Prostate gland (tissue), 2 donors: ENCODE measurements at regions not wholly inside any gene's neighbourhood (a gene's known extent, or its start where the extent isn't known, plus 50 kb on each side); places are given as distances from the start of the nearest gene placed in this dataset.

Source experiments
- DNase-seq: peaks from one replicate; pipeline ENCODE4 v3.0.0-alpha.2; 2019; ENCODE audit warnings: low spot score
- H3K27ac ChIP-seq, 2 donors: fragments of 200-600 bp; sonication (generic); 2 replicates each; pipeline ENCODE4 v1.5.1; 2017 to 2019
- H3K27me3 ChIP-seq: fragments of 200-600 bp; sonication (generic); replicated peaks from 2 replicates; pipeline ENCODE4 v1.5.1; 2019; ENCODE audit not compliant: insufficient read depth
- H3K36me3 ChIP-seq, 2 donors: fragments of 200-600 bp; sonication (generic); 1 replicate in 1 of 2; 2 replicates in 1 of 2; pipeline versions ENCODE4 v1.5.1 to v1.8.1; 2017 to 2019
- H3K4me1 ChIP-seq: fragments of 200-600 bp; sonication (generic); replicated peaks from 2 replicates; pipeline ENCODE4 v1.5.1; 2019
- H3K4me3 ChIP-seq, 2 donors: fragments of 200-600 bp; sonication (generic); 2 replicates each; pipeline ENCODE4 v1.5.1; 2017 to 2019
- H3K9me3 ChIP-seq: fragments of 200-600 bp; sonication (generic); 2 replicates; pipeline ENCODE4 v1.5.1; 2017
- CTCF ChIP-seq, 4 experiments: fragments of 200-600 bp in 2 of 4; fragments of 450-650 bp in 2 of 4; sonication (generic) in 2 of 4; IDR thresholded peaks; 1 replicate in 3 of 4; 2 replicates in 1 of 4; pipeline ENCODE4 v1.5.1; 2016 to 2019; ENCODE audit warnings: antibody characterized with exemption in 4 of 4, mild to moderate bottlenecking in 2 of 4, moderate library complexity in 2 of 4
- POLR2A ChIP-seq: fragments of 450-650 bp; IDR thresholded peaks from one replicate; pipeline ENCODE4 v1.6.1; 2016; ENCODE audit warnings: antibody characterized with exemption, mild to moderate bottlenecking
- POLR2AphosphoS5 ChIP-seq: sonication (generic); formaldehyde crosslinking; IDR thresholded peaks from one replicate; pipeline ENCODE4 v1.6.1; 2017; ENCODE audit warnings: antibody characterized with exemption
- whole genome bisulfite sequencing: methylation state at CpG from one replicate; pipeline ENCODE4 v1.1.5; 2018; 5-methylcytosine and 5-hydroxymethylcytosine counted together
- intact Hi-C: fragments of 100-400 bp; cut with DNase I; formaldehyde crosslinking; loops from one replicate; pipeline ENCODE4 v1.14.2; 2022

- no peak for DNase-seq
- Histone ChIP-seq H3K4me3 (no peak overlapping the region), H3K36me3 (no peaks in the 10 kb centered on the region), H3K27me3 (peaks cover 1% of the 10 kb centered on the region), H3K27ac (no peak overlapping the region), H3K9me3 (no peaks in the 10 kb centered on the region), H3K4me1 (no peaks in the 10 kb centered on the region)
- 57% methylated on average over 3 of the region's 3 CpGs for WGBS
- intact Hi-C loops: no loop called here
- TF ChIP-seq CTCF (IDR thresholded peaks at IDR 0.05): no peak
- TF ChIP-seq POLR2A: no peak
- TF ChIP-seq POLR2AphosphoS5: no peak
Observed at GRCh38 chr11:33646629-33647028, 54.0 kb downstream of the C11orf91 start.

GRCh38 chr11:33646168-33646567, 54.5 kb downstream of the C11orf91 start:
- intact Hi-C loops: no loop called here
- H3K4me3 ChIP-seq: no peak overlapping the region
- no peak for DNase-seq
- TF ChIP-seq POLR2A (no peak), CTCF (IDR thresholded peaks at IDR 0.05) (no peak), POLR2AphosphoS5 (no peak)
- no peaks in the 10 kb centered on the region for H3K9me3 ChIP-seq
- H3K27ac ChIP-seq: no peak overlapping the region
- peaks cover 1% of the 10 kb centered on the region for H3K27me3 ChIP-seq
- H3K4me1 ChIP-seq: no peaks in the 10 kb centered on the region
- WGBS: 96% methylated on average over 4 of the region's 4 CpGs
- no peaks in the 10 kb centered on the region for H3K36me3 ChIP-seq

GRCh38 chr11:33645686-33646085, 54.9 kb downstream of the C11orf91 start:
- 85% methylated on average over 17 of the region's 20 CpGs for WGBS
- intact Hi-C loops: no loop called here
- Histone ChIP-seq H3K27ac (no peak overlapping the region), H3K4me3 (no peak overlapping the region), H3K4me1 (no peaks in the 10 kb centered on the region), H3K9me3 (no peaks in the 10 kb centered on the region), H3K36me3 (no peaks in the 10 kb centered on the region), H3K27me3 (peaks cover 1% of the 10 kb centered on the region)
- TF ChIP-seq CTCF (IDR thresholded peaks at IDR 0.05) (no peak), POLR2AphosphoS5 (no peak), POLR2A (no peak)
- no peak for DNase-seq

GRCh38 chr11:33643167-33643824, 57.3 kb downstream of the C11orf91 start:
- no peak overlapping the region for H3K27ac ChIP-seq
- no peaks in the 10 kb centered on the region for H3K9me3 ChIP-seq
- intact Hi-C loops: no loop called here
- 53% methylated on average over 3 of the region's 3 CpGs for WGBS
- DNase-seq: no peak
- no peaks in the 10 kb centered on the region for H3K36me3 ChIP-seq
- no peaks in the 10 kb centered on the region for H3K4me1 ChIP-seq
- H3K27me3 ChIP-seq: no peaks in the 10 kb centered on the region
- H3K4me3 ChIP-seq: no peak overlapping the region
- TF ChIP-seq CTCF (IDR thresholded peaks at IDR 0.05) (no peak), POLR2A (no peak), POLR2AphosphoS5 (no peak)

- Histone ChIP-seq H3K27ac (no peak overlapping the region), H3K36me3 (no peaks in the 10 kb centered on the region), H3K27me3 (no peaks in the 10 kb centered on the region), H3K9me3 (no peaks in the 10 kb centered on the region), H3K4me3 (no peak overlapping the region), H3K4me1 (no peaks in the 10 kb centered on the region)
- no peak for DNase-seq
- 82% methylated on average over 8 of the region's 8 CpGs for WGBS
- intact Hi-C loops: no loop called here
- TF ChIP-seq CTCF (IDR thresholded peaks at IDR 0.05) (no peak), POLR2AphosphoS5 (no peak), POLR2A (no peak)
Observed at GRCh38 chr11:33642461-33643166, 58.0 kb downstream of the C11orf91 start.
